K562 (cell line): ENCODE measurements at regions not wholly inside any gene's neighbourhood (a gene's known extent, or its start where the extent isn't known, plus 50 kb on each side); places are given as distances from the start of the nearest gene placed in this dataset.

Experiments used
- CREB3L1 ChIP-seq: fragments of 450-650 bp; IDR thresholded peaks from 2 replicates; pipeline ENCODE4 v1.6.1; 2014; ENCODE audit warnings: low read depth, mild to moderate bottlenecking, moderate library complexity, borderline replicate concordance
- E2F3 ChIP-seq: fragments of 250-450 bp; sonication (Bioruptor Pico); IDR thresholded peaks from 2 replicates; pipeline ENCODE4 v1.4.0; 2020; ENCODE audit warnings: mild to moderate bottlenecking
- EHMT2 ChIP-seq: fragments of 450-650 bp; IDR thresholded peaks from 2 replicates; pipeline ENCODE4 v1.6.1; 2018; ENCODE audit warnings: antibody characterized with exemption
- IRF1 ChIP-seq: sonication (generic); formaldehyde crosslinking; IDR thresholded peaks from 2 replicates; pipeline ENCODE4 v1.8.0; 2022; ENCODE audit warnings: missing genetic modification reagents, mild to moderate bottlenecking, borderline replicate concordance
- KHSRP ChIP-seq: fragments of 450-650 bp; IDR thresholded peaks from 2 replicates; pipeline ENCODE4 v1.6.1; 2017
- MAZ ChIP-seq, 2 experiments: fragments of 450-650 bp in 1 of 2; sonication (generic) in 1 of 2; formaldehyde crosslinking; IDR thresholded peaks in 1 of 2; conservative IDR thresholded peaks in 1 of 2; 2 replicates each; pipeline versions ENCODE4 v1.4.0 to v1.5.0; 2020; ENCODE audit warnings: mild to moderate bottlenecking in 1 of 2, missing genetic modification reagents in 1 of 2
- MXI1 ChIP-seq: IDR thresholded peaks from 2 replicates; pipeline ENCODE4 v1.6.1; 2011; ENCODE audit warnings: low read depth, mild to moderate bottlenecking, improper control_type of control experiment, low read length
- SMC3 ChIP-seq: conservative IDR thresholded peaks from 2 replicates; pipeline ENCODE4 v1.6.1; 2011; ENCODE audit warnings: low read depth, low read length, improper control_type of control experiment; ENCODE audit not compliant: insufficient read depth
- SP1 ChIP-seq: sonication (generic); formaldehyde crosslinking; IDR thresholded peaks from 2 replicates; pipeline ENCODE4 v1.8.1; 2022; ENCODE audit warnings: mild to moderate bottlenecking, missing genetic modification reagents
- USF2 ChIP-seq: sonication (generic); formaldehyde crosslinking; IDR thresholded peaks from 2 replicates; pipeline ENCODE4 v1.5.0; 2020; ENCODE audit warnings: missing genetic modification reagents
- ZNF778 ChIP-seq: fragments of 450-650 bp; formaldehyde crosslinking; IDR thresholded peaks from 2 replicates; pipeline ENCODE4 v1.4.0; 2020; ENCODE audit warnings: mild to moderate bottlenecking, moderate library complexity

- no peak for TF ChIP-seq SP1 (CRISPR knock-in tag)
- no peak for TF ChIP-seq IRF1 (CRISPR knock-in tag)
- no peak for TF ChIP-seq CREB3L1
- no peak for TF ChIP-seq MAZ (CRISPR knock-in tag; conservative IDR thresholded peaks at IDR 0.05 in 1 of 2, IDR thresholded peaks at IDR 0.05 in 1 of 2)
- no peak for TF ChIP-seq MXI1
- TF ChIP-seq EHMT2, result no peak
- TF ChIP-seq E2F3 (CRISPR knock-in tag), result no peak
- TF ChIP-seq ZNF778 (CRISPR knock-in tag), result no peak
- TF ChIP-seq SMC3, result no peak
- no peak for TF ChIP-seq USF2
- no peak for TF ChIP-seq KHSRP
These were observed 72.1 kb downstream of the AKR1C4 start for GRCh38 chr10:5268743-5269142.
